Prostate gland (tissue), 2 donors: ENCODE measurements at regions not wholly inside any gene's neighbourhood (a gene's known extent, or its start where the extent isn't known, plus 50 kb on each side); places are given as distances from the start of the nearest gene placed in this dataset.

Experiments
- DNase-seq: peaks from one replicate; pipeline ENCODE4 v3.0.0-alpha.2; 2019; ENCODE audit warnings: low spot score
- H3K27ac ChIP-seq, 2 donors: fragments of 200-600 bp; sonication (generic); 2 replicates each; pipeline ENCODE4 v1.5.1; 2017 to 2019
- H3K27me3 ChIP-seq: fragments of 200-600 bp; sonication (generic); replicated peaks from 2 replicates; pipeline ENCODE4 v1.5.1; 2019; ENCODE audit not compliant: insufficient read depth
- H3K36me3 ChIP-seq, 2 donors: fragments of 200-600 bp; sonication (generic); 1 replicate in 1 of 2; 2 replicates in 1 of 2; pipeline versions ENCODE4 v1.5.1 to v1.8.1; 2017 to 2019
- H3K4me1 ChIP-seq: fragments of 200-600 bp; sonication (generic); replicated peaks from 2 replicates; pipeline ENCODE4 v1.5.1; 2019
- H3K4me3 ChIP-seq, 2 donors: fragments of 200-600 bp; sonication (generic); 2 replicates each; pipeline ENCODE4 v1.5.1; 2017 to 2019
- H3K9me3 ChIP-seq: fragments of 200-600 bp; sonication (generic); 2 replicates; pipeline ENCODE4 v1.5.1; 2017
- POLR2A ChIP-seq: fragments of 450-650 bp; IDR thresholded peaks from one replicate; pipeline ENCODE4 v1.6.1; 2016; ENCODE audit warnings: antibody characterized with exemption, mild to moderate bottlenecking
- POLR2AphosphoS5 ChIP-seq: sonication (generic); formaldehyde crosslinking; IDR thresholded peaks from one replicate; pipeline ENCODE4 v1.6.1; 2017; ENCODE audit warnings: antibody characterized with exemption
- WGBS: methylation state at CpG from one replicate; pipeline ENCODE4 v1.1.5; 2018; 5-methylcytosine and 5-hydroxymethylcytosine counted together
- intact Hi-C: fragments of 100-400 bp; cut with DNase I; formaldehyde crosslinking; loops from one replicate; pipeline ENCODE4 v1.14.2; 2022
- TF ChIP-seq, protein P1 (sequence below), 4 experiments: fragments of 200-600 bp in 2 of 4; fragments of 450-650 bp in 2 of 4; sonication (generic) in 2 of 4; IDR thresholded peaks; 1 replicate in 3 of 4; 2 replicates in 1 of 4; pipeline ENCODE4 v1.5.1; 2016 to 2019; ENCODE audit warnings: antibody characterized with exemption in 4 of 4, mild to moderate bottlenecking in 2 of 4, moderate library complexity in 2 of 4

DNA sequence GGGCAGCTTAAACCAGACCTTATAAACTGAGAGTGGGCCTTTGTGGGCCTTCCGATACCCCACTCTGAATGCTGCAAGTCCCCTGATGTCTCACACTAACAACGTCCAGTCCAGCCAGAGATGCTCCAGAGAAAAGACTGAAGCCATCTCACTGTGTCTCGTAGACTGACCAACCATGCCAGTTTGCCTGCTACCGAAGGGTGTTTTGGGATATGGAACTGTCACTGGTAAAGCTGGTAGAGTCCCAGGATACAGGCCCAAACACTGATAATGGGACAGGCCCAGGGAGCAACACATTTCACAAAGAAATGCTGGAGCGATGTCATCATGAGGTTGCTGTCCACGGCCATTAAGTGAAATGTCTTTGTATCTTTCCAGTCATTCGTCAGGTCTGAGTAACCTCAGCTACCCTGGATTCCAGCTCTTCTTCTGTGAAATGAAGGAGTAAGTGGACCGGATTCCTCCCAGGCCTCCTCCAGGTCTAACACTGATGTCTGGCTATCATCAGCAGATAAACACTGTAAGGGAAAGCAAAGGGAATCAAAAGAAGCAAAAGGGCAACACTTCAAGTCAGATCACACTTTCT is 81.6 kb downstream of the SLC5A7 start:
- Histone ChIP-seq H3K4me1 (no peaks in the 10 kb centered on the region), H3K27ac (no peak overlapping the region), H3K4me3 (no peak overlapping the region), H3K36me3 (no peaks in the 10 kb centered on the region), H3K9me3 (no peaks in the 10 kb centered on the region), H3K27me3 (no peaks in the 10 kb centered on the region)
- WGBS, result 85% methylated on average over 8 of the region's 8 CpGs
- intact Hi-C loops, result no loop called here
- TF ChIP-seq POLR2AphosphoS5, result no peak
- no peak for TF ChIP-seq POLR2A
- TF ChIP-seq, protein P1, sequence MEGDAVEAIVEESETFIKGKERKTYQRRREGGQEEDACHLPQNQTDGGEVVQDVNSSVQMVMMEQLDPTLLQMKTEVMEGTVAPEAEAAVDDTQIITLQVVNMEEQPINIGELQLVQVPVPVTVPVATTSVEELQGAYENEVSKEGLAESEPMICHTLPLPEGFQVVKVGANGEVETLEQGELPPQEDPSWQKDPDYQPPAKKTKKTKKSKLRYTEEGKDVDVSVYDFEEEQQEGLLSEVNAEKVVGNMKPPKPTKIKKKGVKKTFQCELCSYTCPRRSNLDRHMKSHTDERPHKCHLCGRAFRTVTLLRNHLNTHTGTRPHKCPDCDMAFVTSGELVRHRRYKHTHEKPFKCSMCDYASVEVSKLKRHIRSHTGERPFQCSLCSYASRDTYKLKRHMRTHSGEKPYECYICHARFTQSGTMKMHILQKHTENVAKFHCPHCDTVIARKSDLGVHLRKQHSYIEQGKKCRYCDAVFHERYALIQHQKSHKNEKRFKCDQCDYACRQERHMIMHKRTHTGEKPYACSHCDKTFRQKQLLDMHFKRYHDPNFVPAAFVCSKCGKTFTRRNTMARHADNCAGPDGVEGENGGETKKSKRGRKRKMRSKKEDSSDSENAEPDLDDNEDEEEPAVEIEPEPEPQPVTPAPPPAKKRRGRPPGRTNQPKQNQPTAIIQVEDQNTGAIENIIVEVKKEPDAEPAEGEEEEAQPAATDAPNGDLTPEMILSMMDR (IDR thresholded peaks at IDR 0.05), result no peak
- DNase-seq, result no peak

DNA sequence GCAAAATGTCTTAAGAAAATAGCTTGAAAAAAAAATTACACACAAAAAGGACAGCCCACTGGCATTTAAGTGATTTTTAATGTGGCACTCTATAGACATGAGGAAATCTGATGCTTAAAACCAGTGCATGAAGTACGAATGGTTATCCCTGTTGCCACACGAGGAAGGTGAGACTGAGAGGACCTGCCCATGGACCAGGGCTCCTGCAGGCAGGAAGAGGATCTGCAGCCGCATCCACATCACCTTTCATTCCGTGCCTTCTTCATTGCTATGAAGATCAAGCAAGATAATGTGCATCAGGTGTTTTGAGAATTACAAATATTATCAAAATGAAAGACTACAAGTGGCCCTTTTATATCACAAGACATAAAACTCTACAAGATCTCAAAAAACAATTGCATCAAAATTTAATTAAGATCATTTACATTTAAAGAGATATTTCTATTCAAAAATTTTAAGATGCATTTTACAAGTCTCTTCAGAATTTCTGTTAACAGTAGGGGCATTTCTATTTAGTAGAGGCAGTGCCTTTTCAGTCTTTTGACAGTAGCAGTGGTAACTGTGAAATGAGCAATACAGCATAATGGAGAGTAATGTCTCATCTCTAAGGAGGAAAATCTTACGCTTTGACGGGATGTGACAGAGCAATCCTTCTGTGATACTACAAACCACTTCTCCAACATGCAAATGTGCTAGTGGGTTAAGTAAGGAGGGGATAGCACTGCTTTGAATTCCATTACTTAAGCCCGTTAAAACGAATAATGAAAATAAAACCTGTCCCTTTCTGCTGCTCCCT is 83.4 kb downstream of the SLC5A7 start:
- H3K27ac ChIP-seq, result no peak overlapping the region

DNA sequence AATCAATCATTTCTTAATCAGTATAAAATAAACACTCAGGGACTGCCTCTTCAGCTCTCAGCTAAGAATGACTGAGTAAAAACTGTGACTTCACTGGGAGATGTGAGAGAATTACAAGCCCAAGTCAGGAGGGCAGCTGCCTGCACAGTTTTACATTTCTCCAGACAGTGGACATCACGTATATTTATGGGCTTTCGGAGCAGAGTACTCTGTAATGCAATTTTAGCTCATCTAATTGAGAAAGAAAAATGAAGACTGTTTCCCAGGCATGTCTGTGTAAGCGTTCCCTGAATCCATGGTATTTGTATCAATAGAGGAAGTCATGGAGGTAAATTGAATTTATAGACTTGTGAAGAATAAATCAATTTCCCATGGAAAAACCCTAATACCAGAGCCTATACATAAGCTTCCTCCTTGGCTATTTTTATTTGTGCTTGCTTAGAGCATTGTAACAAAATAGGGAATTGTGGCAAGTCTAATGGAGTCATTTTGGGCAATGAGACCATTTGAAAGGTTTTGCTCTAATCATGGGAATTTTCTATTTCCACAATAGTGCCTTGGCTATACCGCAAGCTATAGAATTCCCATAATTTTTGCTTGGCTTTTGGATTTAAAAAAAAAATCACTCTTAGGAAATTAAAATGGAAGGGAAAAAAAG is 87.2 kb downstream of the SLC5A7 start:
- no peak overlapping the region for H3K4me3 ChIP-seq
- H3K4me1 ChIP-seq, result no peaks in the 10 kb centered on the region
- 59% methylated on average over 4 of the region's 4 CpGs for WGBS
- H3K9me3 ChIP-seq, result no peaks in the 10 kb centered on the region
- no peaks in the 10 kb centered on the region for H3K27me3 ChIP-seq
- intact Hi-C loops, result no loop called here
- no peak overlapping the region for H3K27ac ChIP-seq
- no peak for TF ChIP-seq POLR2AphosphoS5
- TF ChIP-seq, protein P1 (IDR thresholded peaks at IDR 0.05), result no peak
- TF ChIP-seq POLR2A, result no peak
- DNase-seq, result no peak
- H3K36me3 ChIP-seq, result no peaks in the 10 kb centered on the region

More for the DNA sequence above, 83.4 kb downstream of the SLC5A7 start:
- H3K27me3 ChIP-seq, result no peaks in the 10 kb centered on the region
- no peaks in the 10 kb centered on the region for H3K4me1 ChIP-seq
- no peaks in the 10 kb centered on the region for H3K9me3 ChIP-seq
- TF ChIP-seq POLR2AphosphoS5 (no peak), POLR2A (no peak)
- TF ChIP-seq, protein P1 (IDR thresholded peaks at IDR 0.05), result no peak
- intact Hi-C loops, result no loop called here
- no peaks in the 10 kb centered on the region for H3K36me3 ChIP-seq
- no peak overlapping the region for H3K4me3 ChIP-seq
- 67% methylated on average over 8 of the region's 8 CpGs for WGBS
- DNase-seq, result no peak

DNA sequence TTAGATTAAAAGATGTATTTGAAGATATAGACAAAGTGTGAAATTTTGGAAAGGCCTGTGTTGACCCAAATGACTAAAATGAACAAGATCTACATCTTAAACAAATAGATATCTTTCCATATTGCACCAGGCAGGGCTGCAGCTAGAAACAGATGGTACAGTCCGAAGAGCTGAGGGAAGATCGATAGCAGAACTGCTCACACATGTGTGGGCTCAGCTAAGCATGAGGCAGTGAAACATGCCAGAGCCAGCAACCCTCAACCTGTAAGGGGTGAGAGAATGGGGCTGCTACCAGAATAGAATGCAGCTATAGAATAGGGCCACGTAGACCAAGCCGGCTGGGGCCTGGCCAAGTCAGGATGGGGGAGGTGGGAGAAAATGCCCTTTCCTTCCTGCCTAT is 87.8 kb downstream of the SLC5A7 start:
- 77% methylated on average over 4 of the region's 4 CpGs for WGBS
- intact Hi-C loops, result no loop called here

More for the DNA sequence above, 87.8 kb downstream of the SLC5A7 start:
- no peak overlapping the region for H3K4me3 ChIP-seq
- H3K27me3 ChIP-seq, result no peaks in the 10 kb centered on the region
- TF ChIP-seq POLR2AphosphoS5 (no peak), POLR2A (no peak)
- TF ChIP-seq, protein P1 (IDR thresholded peaks at IDR 0.05), result no peak
- H3K4me1 ChIP-seq, result no peaks in the 10 kb centered on the region
- no peak for DNase-seq
- H3K36me3 ChIP-seq, result no peaks in the 10 kb centered on the region
- H3K27ac ChIP-seq, result no peak overlapping the region
- no peaks in the 10 kb centered on the region for H3K9me3 ChIP-seq
